H1 (cell line): ENCODE measurements at regions not wholly inside any gene's neighbourhood (a gene's known extent, or its start where the extent isn't known, plus 50 kb on each side); places are given as distances from the start of the nearest gene placed in this dataset.

ENCODE experiments used
- CTCF ChIA-PET: fragments of 300-600 bp; sonication (Branson Sonifier 250); formaldehyde crosslinking; loops from one replicate; lab custom pipeline; 2021; ENCODE audit not compliant: partially characterized antibody; lab: Charles Lee
- POLR2A ChIA-PET: fragments of 300-600 bp; sonication (Branson Sonifier 250); formaldehyde crosslinking; loops from one replicate; lab custom pipeline; 2021; ENCODE audit warnings: inconsistent platforms; ENCODE audit not compliant: partially characterized antibody; lab: Charles Lee
- DNase-seq, 2 experiments: peaks; one replicate each; pipeline versions ENCODE4 v3.0.0 to v3.0.0-alpha.2; 2010 to 2022; ENCODE audit warnings: low spot score in 2 of 2, low read depth in 1 of 2, mixed read lengths in 1 of 2
- FAIRE-seq: peaks from 2 replicates; lab custom pipeline; 2011; peaks lifted over from hg19 to GRCh38; lab: Jason Lieb, UNC
- H2AFZ ChIP-seq: 2 replicates; pipeline ENCODE4 v1.8.1; 2012; ENCODE audit warnings: low read length, inconsistent platforms
- H2AK5ac ChIP-seq: 2 replicates; pipeline ENCODE4 v1.6.1; 2013; ENCODE audit warnings: low read depth, low read length
- H2BK120ac ChIP-seq: replicated peaks from 2 replicates; pipeline ENCODE3; 2013; ENCODE audit warnings: low read depth, low read length, inconsistent platforms
- H2BK12ac ChIP-seq: 2 replicates; pipeline ENCODE4 v1.6.1; 2013; ENCODE audit warnings: low read depth, low read length
- H2BK15ac ChIP-seq: 2 replicates; pipeline ENCODE4 v1.6.1; 2013; ENCODE audit warnings: low read length
- H2BK20ac ChIP-seq: 2 replicates; pipeline ENCODE4 v1.6.1; 2013; ENCODE audit warnings: low read length
- H2BK5ac ChIP-seq: 2 replicates; pipeline ENCODE4 v1.6.1; 2013; ENCODE audit warnings: low read depth, low read length
- H3K14ac ChIP-seq: 2 replicates; pipeline ENCODE4 v1.6.1; 2013; ENCODE audit warnings: inconsistent platforms; ENCODE audit not compliant: insufficient read length
- H3K18ac ChIP-seq: 2 replicates; pipeline ENCODE4 v1.6.1; 2013; ENCODE audit warnings: low read length; ENCODE audit errors: extremely low read depth
- H3K23ac ChIP-seq: 2 replicates; pipeline ENCODE4 v1.6.1; 2013; ENCODE audit warnings: inconsistent platforms; ENCODE audit not compliant: insufficient read length
- H3K23me2 ChIP-seq: 2 replicates; pipeline ENCODE4 v1.6.1; 2013; ENCODE audit warnings: low read depth, low read length
- H3K27ac ChIP-seq: 2 replicates; pipeline ENCODE4 v1.6.1; 2011; ENCODE audit warnings: low read depth, low read length, inconsistent platforms
- H3K27me3 ChIP-seq, 4 experiments: replicated peaks in 1 of 4; 1 replicate in 1 of 4; 2 replicates in 3 of 4; pipeline versions ENCODE4 v1.6.1 to v1.8.1; 2011 to 2013; ENCODE audit warnings: low read length in 3 of 4, mild to moderate bottlenecking in 3 of 4, inconsistent platforms in 2 of 4, mixed read lengths in 2 of 4, moderate library complexity in 1 of 4; ENCODE audit not compliant: control insufficient read depth in 3 of 4, insufficient read depth in 3 of 4; ENCODE audit errors: extremely low read depth in 1 of 4
- H3K36me3 ChIP-seq, 4 experiments: 2 replicates each; pipeline versions ENCODE4 v1.6.1 to v1.8.1; 2011 to 2013; ENCODE audit warnings: mild to moderate bottlenecking in 4 of 4, low read length in 3 of 4, moderate library complexity in 2 of 4, control low read depth in 1 of 4, inconsistent platforms in 1 of 4; ENCODE audit not compliant: insufficient read depth in 4 of 4, control insufficient read depth in 2 of 4
- H3K4ac ChIP-seq: replicated peaks from 2 replicates; pipeline ENCODE3; 2013; ENCODE audit warnings: low read length, low read depth, mixed read lengths, inconsistent platforms; ENCODE audit not compliant: insufficient read length
- H3K4me1 ChIP-seq, 4 experiments: replicated peaks in 1 of 4; 1 replicate in 1 of 4; 2 replicates in 3 of 4; pipeline versions ENCODE4 v1.6.1 to v1.8.1; 2011 to 2013; ENCODE audit warnings: low read length in 3 of 4, inconsistent platforms in 2 of 4, mixed read lengths in 1 of 4; ENCODE audit not compliant: insufficient read depth in 4 of 4, control insufficient read depth in 3 of 4
- H3K4me2 ChIP-seq, 2 experiments: 2 replicates each; pipeline versions ENCODE4 v1.6.1 to v1.8.1; 2011 to 2013; ENCODE audit warnings: low read depth in 2 of 2, low read length in 2 of 2, control low read depth in 1 of 2, inconsistent platforms in 1 of 2, mild to moderate bottlenecking in 1 of 2; ENCODE audit not compliant: insufficient read depth in 1 of 2
- H3K4me3 ChIP-seq, 4 experiments: fragments of 200-600, 300-600 bp in 1 of 4; sonication (generic), shearing (Covaris generic), sonication (Bioruptor Twin) in 1 of 4; 2 replicates each; pipeline versions ENCODE4 v1.5.1 to v1.8.1; 2011 to 2016; ENCODE audit warnings: low read length in 4 of 4, low read depth in 3 of 4, control low read depth in 2 of 4, inconsistent platforms in 2 of 4, mild to moderate bottlenecking in 2 of 4, mixed read lengths in 1 of 4, moderate library complexity in 1 of 4; ENCODE audit not compliant: insufficient read depth in 2 of 4; ENCODE audit errors: extremely low read depth in 1 of 4
- H3K56ac ChIP-seq: replicated peaks from 2 replicates; pipeline ENCODE3; 2013; ENCODE audit warnings: low read depth, mild to moderate bottlenecking, mixed read lengths, low read length, inconsistent platforms; ENCODE audit not compliant: insufficient read length
- H3K79me1 ChIP-seq: 2 replicates; pipeline ENCODE4 v1.6.1; 2013; ENCODE audit warnings: low read depth, low read length, control low read depth
- H3K79me2 ChIP-seq, 2 experiments: 2 replicates each; pipeline versions ENCODE4 v1.6.1 to v1.8.1; 2012 to 2013; ENCODE audit warnings: low read length in 2 of 2, mild to moderate bottlenecking in 2 of 2, inconsistent platforms in 1 of 2; ENCODE audit not compliant: insufficient read depth in 2 of 2, control insufficient read depth in 1 of 2
- H3K9ac ChIP-seq, 4 experiments: replicated peaks in 1 of 4; 1 replicate in 1 of 4; 2 replicates in 3 of 4; pipeline versions ENCODE4 v1.6.1 to v1.8.1; 2011 to 2013; ENCODE audit warnings: low read depth in 3 of 4, low read length in 3 of 4, control low read depth in 2 of 4, mild to moderate bottlenecking in 2 of 4, moderate library complexity in 2 of 4, inconsistent platforms in 1 of 4; ENCODE audit errors: extremely low read depth in 1 of 4
- H3K9me3 ChIP-seq, 2 experiments: 2 replicates each; pipeline versions ENCODE4 v1.6.1 to v1.8.1; 2012 to 2013; ENCODE audit warnings: mild to moderate bottlenecking in 2 of 2, moderate library complexity in 2 of 2, control low read depth in 1 of 2, inconsistent platforms in 1 of 2, low read depth in 1 of 2, low read length in 1 of 2, mixed read lengths in 1 of 2; ENCODE audit not compliant: insufficient read depth in 2 of 2
- H4K20me1 ChIP-seq, 2 experiments: replicated peaks in 1 of 2; 2 replicates each; pipeline versions ENCODE3 to v1.8.1; 2011 to 2013; ENCODE audit warnings: inconsistent platforms in 2 of 2, low read length in 2 of 2, mild to moderate bottlenecking in 1 of 2; ENCODE audit not compliant: insufficient read depth in 2 of 2, control insufficient read depth in 1 of 2
- H4K5ac ChIP-seq: 2 replicates; pipeline ENCODE4 v1.6.1; 2013; ENCODE audit warnings: low read length, low read depth, mixed read lengths, inconsistent platforms; ENCODE audit not compliant: insufficient read length
- H4K8ac ChIP-seq: 2 replicates; pipeline ENCODE4 v1.8.0; 2013; ENCODE audit warnings: mild to moderate bottlenecking, moderate library complexity, low read length, inconsistent platforms; ENCODE audit not compliant: insufficient read depth; ENCODE audit errors: extremely low read depth
- H4K91ac ChIP-seq: replicated peaks from 2 replicates; pipeline ENCODE3; 2013; ENCODE audit warnings: low read length, mixed read lengths, inconsistent platforms; ENCODE audit not compliant: insufficient read length
- BACH1 ChIP-seq: IDR thresholded peaks from 2 replicates; pipeline ENCODE4 v1.6.1; 2012; ENCODE audit warnings: low read length, improper control_type of control experiment
- CBX5 ChIP-seq: fragments of 300-800, 300-1000 bp; sonication (generic); IDR thresholded peaks from 2 replicates; pipeline ENCODE4 v1.7.1; 2016; ENCODE audit warnings: antibody characterized with exemption, low read length, low read depth
- CHD1 ChIP-seq: IDR thresholded peaks from 2 replicates; pipeline ENCODE4 v1.6.1; 2012; ENCODE audit warnings: low read depth, low read length, improper control_type of control experiment
- KDM5A ChIP-seq: fragments of 200-600 bp; IDR thresholded peaks from 2 replicates; pipeline ENCODE4 v1.7.1; 2012; ENCODE audit warnings: mild to moderate bottlenecking, low read length, inconsistent platforms, mixed read lengths
- NANOG ChIP-seq: IDR thresholded peaks from 2 replicates; pipeline ENCODE4 v1.6.1; 2011; ENCODE audit warnings: low read length, low read depth, mild to moderate bottlenecking, inconsistent platforms; ENCODE audit not compliant: insufficient read depth, poor library complexity, severe bottlenecking
- POU5F1 ChIP-seq: IDR thresholded peaks from 2 replicates; pipeline ENCODE4 v1.6.1; 2011; ENCODE audit warnings: low read depth, mild to moderate bottlenecking, low read length, moderate library complexity
- SAP30 ChIP-seq: fragments of 300-600 bp; sonication (generic); IDR thresholded peaks from 2 replicates; pipeline ENCODE4 v1.7.1; 2012; ENCODE audit warnings: low read length, moderate library complexity, mild to moderate bottlenecking, inconsistent platforms; ENCODE audit not compliant: insufficient read depth, insufficient replicate concordance
- WGBS, 2 experiments: shearing (Covaris generic) in 1 of 2; methylation state at CpG; one replicate each; pipeline versions ENCODE4 v1.1.6 to v1.1.7; 2013 to 2015; ENCODE audit warnings: low lambda C conversion rate in 2 of 2, mixed read lengths in 2 of 2, inconsistent platforms in 1 of 2, low coverage in 1 of 2, missing lambda C conversion rate in 1 of 2; ENCODE audit not compliant: insufficient replicate concordance in 2 of 2, insufficient coverage in 1 of 2, insufficient read length in 1 of 2; ENCODE audit errors: extremely low coverage in 1 of 2, missing lambda C conversion rate in 1 of 2; 5-methylcytosine and 5-hydroxymethylcytosine counted together
- TF ChIP-seq, protein P1 (sequence below), 3 experiments: IDR thresholded peaks; 1 replicate in 2 of 3; 2 replicates in 1 of 3; pipeline versions ENCODE4 v1.5.1 to v1.6.1; 2011; ENCODE audit warnings: low read length in 3 of 3, mild to moderate bottlenecking in 3 of 3, inconsistent platforms in 2 of 3, low read depth in 1 of 3, moderate library complexity in 1 of 3; ENCODE audit not compliant: insufficient read depth in 1 of 3; ENCODE audit errors: control extremely low read depth in 1 of 3

DNA sequence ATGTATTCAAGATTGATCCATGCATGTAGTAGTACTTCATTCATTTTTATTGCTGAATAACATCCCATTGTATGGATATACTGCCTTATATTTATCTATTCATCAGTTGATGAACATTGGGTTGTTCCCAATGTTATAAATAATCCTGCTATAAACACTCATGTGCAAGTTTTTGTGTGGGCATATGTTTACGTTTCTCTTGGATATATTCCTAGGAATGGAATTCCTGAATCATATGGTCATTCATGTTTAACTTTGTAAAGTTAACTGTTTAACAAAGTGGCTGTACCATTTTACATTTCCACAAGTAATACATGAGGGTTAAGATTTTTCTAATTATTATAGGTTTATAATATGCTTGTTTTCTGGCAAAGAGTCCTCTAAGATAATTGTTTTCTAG is 1568.2 kb upstream of the SEL1L start:
- WGBS, 2 experiments = 84% methylated on average over 1 of the region's 1 CpG; no CpG with 5 or more reads in 1 of the 2 experiments
- Histone ChIP-seq H3K9ac (no peak overlapping the region), H3K79me1 (no peaks in the 10 kb centered on the region), H3K14ac (no peak overlapping the region), H3K27ac (no peak overlapping the region), H2BK5ac (no peak overlapping the region), H4K5ac (no peak overlapping the region), H2BK15ac (no peak overlapping the region)
- TF ChIP-seq BACH1 = no peak
- no peak for TF ChIP-seq CBX5
- TF ChIP-seq, protein P1, sequence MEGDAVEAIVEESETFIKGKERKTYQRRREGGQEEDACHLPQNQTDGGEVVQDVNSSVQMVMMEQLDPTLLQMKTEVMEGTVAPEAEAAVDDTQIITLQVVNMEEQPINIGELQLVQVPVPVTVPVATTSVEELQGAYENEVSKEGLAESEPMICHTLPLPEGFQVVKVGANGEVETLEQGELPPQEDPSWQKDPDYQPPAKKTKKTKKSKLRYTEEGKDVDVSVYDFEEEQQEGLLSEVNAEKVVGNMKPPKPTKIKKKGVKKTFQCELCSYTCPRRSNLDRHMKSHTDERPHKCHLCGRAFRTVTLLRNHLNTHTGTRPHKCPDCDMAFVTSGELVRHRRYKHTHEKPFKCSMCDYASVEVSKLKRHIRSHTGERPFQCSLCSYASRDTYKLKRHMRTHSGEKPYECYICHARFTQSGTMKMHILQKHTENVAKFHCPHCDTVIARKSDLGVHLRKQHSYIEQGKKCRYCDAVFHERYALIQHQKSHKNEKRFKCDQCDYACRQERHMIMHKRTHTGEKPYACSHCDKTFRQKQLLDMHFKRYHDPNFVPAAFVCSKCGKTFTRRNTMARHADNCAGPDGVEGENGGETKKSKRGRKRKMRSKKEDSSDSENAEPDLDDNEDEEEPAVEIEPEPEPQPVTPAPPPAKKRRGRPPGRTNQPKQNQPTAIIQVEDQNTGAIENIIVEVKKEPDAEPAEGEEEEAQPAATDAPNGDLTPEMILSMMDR (IDR thresholded peaks at IDR 0.05; ENCODE audit: control extremely low read depth in 1 of 3, insufficient read depth in 1 of 3, low read depth in 1 of 3, low read length in 3 of 3) = no peak
- no peak for TF ChIP-seq KDM5A
- TF ChIP-seq NANOG = no peak
- no peak for TF ChIP-seq SAP30
- TF ChIP-seq POU5F1 = no peak
- no peak for TF ChIP-seq CHD1
- TF ChIP-seq, all 59 proteins: peak for 0
- Histone ChIP-seq H4K20me1 (no peaks in the 10 kb centered on the region), H2BK120ac (no peak overlapping the region), H3K23ac (no peak overlapping the region), H2BK20ac (no peak overlapping the region), H2BK12ac (no peak overlapping the region), H3K4ac (no peak overlapping the region), H2AFZ (no peak overlapping the region), H3K9me3 (no peaks in the 10 kb centered on the region), H3K79me2 (no peaks in the 10 kb centered on the region), H3K18ac (no peak overlapping the region), H3K23me2 (no peaks in the 10 kb centered on the region; the same call in 1 of the 2 replicates), H3K27me3 (no peaks in the 10 kb centered on the region), H3K4me2 (no peak overlapping the region), H2AK5ac (no peak overlapping the region), H3K4me1 (no peaks in the 10 kb centered on the region), H4K8ac (no peak overlapping the region), H3K36me3 (no peaks in the 10 kb centered on the region), H3K4me3 (no peak overlapping the region), H3K56ac (no peak overlapping the region), H4K91ac (no peak overlapping the region)
- FAIRE-seq = no peak
- ChIA-PET CTCF (no interaction called here), POLR2A (no interaction called here)
- DNase-seq = no peak
